WTC11 (cell line): ENCODE measurements at regions not wholly inside any gene's neighbourhood (a gene's known extent, or its start where the extent isn't known, plus 50 kb on each side); places are given as distances from the start of the nearest gene placed in this dataset.
A peak's percentile ranks its signal among the peaks of the same experiment; 100 is the strongest.

Source experiments
- ATAC-seq: fragments of 200-7000 bp; cut with Tn5 transposase; 2 replicates; pipeline ENCODE4 v1.10.0; 2021; ENCODE audit warnings: mild to moderate bottlenecking, moderate library complexity
- CTCF ChIA-PET: fragments of 300-600 bp; sonication (Branson Sonifier 250); formaldehyde crosslinking; loops from one replicate; lab custom pipeline; 2021; ENCODE audit warnings: antibody characterized with exemption; lab: Charles Lee
- POLR2A ChIA-PET: fragments of 350-600 bp; sonication (Branson Sonifier 250); formaldehyde crosslinking; loops from one replicate; lab custom pipeline; 2021; ENCODE audit warnings: antibody characterized with exemption; lab: Charles Lee
- DNase-seq: peaks from one replicate; pipeline ENCODE4 v3.0.0; 2021; ENCODE audit warnings: low spot score
- H3K27ac Mint-ChIP-seq: 2 replicates; pipeline ENCODE4 v1.8.0; 2021; ENCODE audit warnings: mixed read lengths
- H3K27me3 Mint-ChIP-seq: 2 replicates; pipeline ENCODE4 v1.8.0; 2021; ENCODE audit warnings: low read depth, mild to moderate bottlenecking, moderate library complexity, mixed read lengths
- H3K36me3 Mint-ChIP-seq: 2 replicates; pipeline ENCODE4 v1.8.0; 2021; ENCODE audit warnings: mixed read lengths
- H3K4me1 Mint-ChIP-seq: 2 replicates; pipeline ENCODE4 v1.8.0; 2022; ENCODE audit warnings: mixed read lengths
- H3K4me3 Mint-ChIP-seq: 2 replicates; pipeline ENCODE4 v1.8.0; 2021; ENCODE audit warnings: mild to moderate bottlenecking, moderate library complexity, mixed read lengths
- H3K9me3 Mint-ChIP-seq: 2 replicates; pipeline ENCODE4 v1.8.0; 2021; ENCODE audit warnings: mixed read lengths
- FOXJ3 ChIP-seq: sonication (generic); formaldehyde crosslinking; IDR thresholded peaks from 2 replicates; pipeline ENCODE4 v1.9.0; 2021; ENCODE audit warnings: missing genetic modification reagents, mild to moderate bottlenecking, borderline replicate concordance
- FOXK1 ChIP-seq: sonication (generic); formaldehyde crosslinking; IDR thresholded peaks from 2 replicates; pipeline ENCODE4 v1.8.0; 2022; ENCODE audit warnings: mild to moderate bottlenecking, moderate library complexity, missing genetic modification reagents
- IRF2 ChIP-seq: sonication (generic); formaldehyde crosslinking; IDR thresholded peaks from 2 replicates; pipeline ENCODE4 v1.8.0; 2022; ENCODE audit warnings: low read depth, missing genetic modification reagents, borderline replicate concordance
- JAZF1 ChIP-seq: fragments of 250-450 bp; sonication (Bioruptor Pico); IDR thresholded peaks from 2 replicates; pipeline ENCODE4 v1.9.0; 2021; ENCODE audit warnings: moderate library complexity, mild to moderate bottlenecking, inconsistent platforms
- JUN ChIP-seq: sonication (generic); formaldehyde crosslinking; IDR thresholded peaks from 2 replicates; pipeline ENCODE4 v1.8.0; 2023; ENCODE audit warnings: mild to moderate bottlenecking, missing genetic modification reagents
- MXD4 ChIP-seq: fragments of 250-450 bp; sonication (Bioruptor Pico); IDR thresholded peaks from 2 replicates; pipeline ENCODE4 v1.8.0; 2021; ENCODE audit warnings: mild to moderate bottlenecking, moderate library complexity, borderline replicate concordance
- NR1H2 ChIP-seq: sonication (generic); formaldehyde crosslinking; IDR thresholded peaks from 2 replicates; pipeline ENCODE4 v1.9.0; 2021; ENCODE audit warnings: mild to moderate bottlenecking, moderate library complexity, missing genetic modification reagents
- OVOL2 ChIP-seq: fragments of 250-450 bp; sonication (Bioruptor Pico); IDR thresholded peaks from 2 replicates; pipeline ENCODE4 v1.9.0; 2021; ENCODE audit warnings: mild to moderate bottlenecking, borderline replicate concordance
- RORB ChIP-seq: fragments of 250-450 bp; sonication (Bioruptor Pico); IDR thresholded peaks from 2 replicates; pipeline ENCODE4 v1.9.0; 2021; ENCODE audit warnings: mild to moderate bottlenecking
- SP1 ChIP-seq: sonication (generic); formaldehyde crosslinking; conservative IDR thresholded peaks from 2 replicates; pipeline ENCODE4 v1.8.1; 2022; ENCODE audit warnings: missing genetic modification reagents
- TEAD1 ChIP-seq: sonication (generic); formaldehyde crosslinking; IDR thresholded peaks from 2 replicates; pipeline ENCODE4 v1.8.0; 2022; ENCODE audit warnings: mild to moderate bottlenecking, missing genetic modification reagents
- TP53 ChIP-seq: sonication (generic); formaldehyde crosslinking; IDR thresholded peaks from 2 replicates; pipeline ENCODE4 v1.8.1; 2023; ENCODE audit warnings: mild to moderate bottlenecking, missing genetic modification reagents
- ZNF121 ChIP-seq: sonication (generic); formaldehyde crosslinking; IDR thresholded peaks from 2 replicates; pipeline ENCODE4 v1.8.0; 2023; ENCODE audit warnings: missing genetic modification reagents
- ZNF423 ChIP-seq: fragments of 250-450 bp; sonication (Bioruptor Pico); IDR thresholded peaks from 2 replicates; pipeline ENCODE4 v2.1.2; 2022; ENCODE audit warnings: mild to moderate bottlenecking, moderate library complexity
- TF ChIP-seq, protein P1 (sequence below): sonication (generic); formaldehyde crosslinking; conservative IDR thresholded peaks from 2 replicates; pipeline ENCODE4 v1.8.1; 2023; ENCODE audit warnings: mild to moderate bottlenecking, low read depth, missing genetic modification reagents, moderate library complexity
- TF ChIP-seq, protein P2 (sequence below): sonication (generic); formaldehyde crosslinking; IDR thresholded peaks from 2 replicates; pipeline ENCODE4 v1.8.0; 2022; ENCODE audit warnings: mild to moderate bottlenecking, missing genetic modification reagents
- TF ChIP-seq, protein P3 (sequence below): sonication (generic); formaldehyde crosslinking; IDR thresholded peaks from 2 replicates; pipeline ENCODE4 v1.8.1; 2022; ENCODE audit warnings: low read depth, missing genetic modification reagents, borderline replicate concordance
- TF ChIP-seq, protein P4 (sequence below): fragments of 250-450 bp; sonication (Bioruptor Pico); IDR thresholded peaks from 2 replicates; pipeline ENCODE4 v1.9.0; 2021; ENCODE audit warnings: moderate library complexity, mild to moderate bottlenecking, inconsistent platforms, borderline replicate concordance
- TF ChIP-seq, protein P5 (sequence below): fragments of 250-450 bp; sonication (Bioruptor Pico); IDR thresholded peaks from 2 replicates; pipeline ENCODE4 v1.9.0; 2021; ENCODE audit warnings: mild to moderate bottlenecking
- TF ChIP-seq, protein P6 (sequence below): fragments of 200-600 bp; IDR thresholded peaks from 2 replicates; pipeline ENCODE4 v1.8.0; 2022; ENCODE audit warnings: antibody characterized with exemption
- TF ChIP-seq, protein P7 (sequence below): fragments of 250-450 bp; sonication (Bioruptor Pico); IDR thresholded peaks from 2 replicates; pipeline ENCODE4 v2.1.2; 2022; ENCODE audit warnings: mild to moderate bottlenecking, moderate library complexity

DNA sequence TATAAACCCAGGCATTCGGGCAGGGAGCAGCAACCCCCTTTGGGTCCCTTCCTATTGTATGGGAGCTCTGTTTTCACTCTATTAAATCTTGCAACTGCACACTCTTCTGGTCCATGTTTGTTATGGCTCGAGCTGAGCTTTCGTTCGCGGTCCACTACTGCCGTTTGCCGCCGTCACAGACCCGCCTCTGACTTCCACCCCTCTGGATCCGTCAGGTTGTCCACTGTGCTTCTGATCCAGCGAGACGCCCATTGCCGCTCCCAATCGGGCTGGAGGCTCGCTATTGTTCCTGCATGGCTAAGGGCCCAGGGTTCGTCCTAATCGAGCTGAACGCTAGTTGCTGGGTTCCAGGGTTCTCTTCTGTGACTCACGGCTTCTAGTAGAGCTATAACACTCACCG is 111.3 kb downstream of the TMEM170B start:
- H3K4me1 Mint-ChIP-seq = peaks cover 58% of the 10 kb centered on the region
- POLR2A ChIA-PET = interaction anchor here (0.6 kb wide), 1 partner anchor 9 kb away, joined by 3 read pairs; no protein-coding TSS in a partner anchor
- CTCF ChIA-PET = interaction anchor here (1.0 kb wide), 1 partner anchor 638 kb away, joined by 3 read pairs; no protein-coding TSS in a partner anchor

DNA sequence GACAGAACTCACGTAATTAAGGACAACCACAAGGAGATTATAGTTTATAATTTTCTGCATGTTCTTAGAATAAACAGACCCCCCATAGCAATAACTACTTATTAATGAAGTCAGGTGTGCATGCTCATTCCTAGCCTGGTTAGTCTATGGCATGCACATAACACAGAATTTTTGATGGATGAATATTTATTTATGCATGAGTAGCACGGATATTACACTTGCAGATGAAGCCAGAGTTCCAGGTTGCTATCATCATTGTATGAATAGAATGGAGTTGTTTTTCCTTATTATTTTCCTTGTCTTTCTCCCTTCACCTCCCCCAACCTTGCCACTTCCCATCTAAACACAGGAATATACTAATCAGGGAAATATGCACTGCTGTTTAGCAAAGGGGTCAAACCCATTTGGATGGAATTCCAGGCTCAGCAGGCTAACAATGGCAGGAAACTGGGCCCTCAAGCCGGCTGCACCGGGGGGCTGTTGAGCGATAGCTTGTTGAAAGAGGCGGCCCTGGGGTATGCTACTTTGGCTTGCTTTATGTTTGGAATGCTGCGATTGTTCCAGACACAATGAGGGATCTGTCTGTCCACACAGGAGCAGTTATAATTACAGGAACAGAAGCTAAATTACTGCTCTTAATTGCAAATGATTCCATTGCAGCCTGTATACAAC is 112.6 kb downstream of the TMEM170B start:
- Mint-ChIP-seq H3K27me3 (no peaks in the 10 kb centered on the region), H3K4me3 (peak overlapping the region; percentile 10; the same call in 1 of the 2 replicates), H3K4me1 (peaks cover 67% of the 10 kb centered on the region), H3K9me3 (peaks cover 21% of the 10 kb centered on the region), H3K27ac (peak overlapping the region; percentile 98), H3K36me3 (peaks cover 26% of the 10 kb centered on the region)
- ChIA-PET CTCF (interaction anchor here (0.6 to 1.6 kb wide), 4 partner anchors 55 to 640 kb away, joined by 3 to 4 read pairs (median 4); partner anchors contain the start of gene EDN1), POLR2A (interaction anchor here (0.6 to 0.7 kb wide), 2 partner anchors 292 to 608 kb away, joined by 3 to 11 read pairs; no protein-coding TSS in a partner anchor)
- ATAC-seq (peak; percentile 91), DNase-seq (peak; percentile 71)
- no peak for TF ChIP-seq JAZF1 (CRISPR knock-in tag)
- TF ChIP-seq, protein P1, sequence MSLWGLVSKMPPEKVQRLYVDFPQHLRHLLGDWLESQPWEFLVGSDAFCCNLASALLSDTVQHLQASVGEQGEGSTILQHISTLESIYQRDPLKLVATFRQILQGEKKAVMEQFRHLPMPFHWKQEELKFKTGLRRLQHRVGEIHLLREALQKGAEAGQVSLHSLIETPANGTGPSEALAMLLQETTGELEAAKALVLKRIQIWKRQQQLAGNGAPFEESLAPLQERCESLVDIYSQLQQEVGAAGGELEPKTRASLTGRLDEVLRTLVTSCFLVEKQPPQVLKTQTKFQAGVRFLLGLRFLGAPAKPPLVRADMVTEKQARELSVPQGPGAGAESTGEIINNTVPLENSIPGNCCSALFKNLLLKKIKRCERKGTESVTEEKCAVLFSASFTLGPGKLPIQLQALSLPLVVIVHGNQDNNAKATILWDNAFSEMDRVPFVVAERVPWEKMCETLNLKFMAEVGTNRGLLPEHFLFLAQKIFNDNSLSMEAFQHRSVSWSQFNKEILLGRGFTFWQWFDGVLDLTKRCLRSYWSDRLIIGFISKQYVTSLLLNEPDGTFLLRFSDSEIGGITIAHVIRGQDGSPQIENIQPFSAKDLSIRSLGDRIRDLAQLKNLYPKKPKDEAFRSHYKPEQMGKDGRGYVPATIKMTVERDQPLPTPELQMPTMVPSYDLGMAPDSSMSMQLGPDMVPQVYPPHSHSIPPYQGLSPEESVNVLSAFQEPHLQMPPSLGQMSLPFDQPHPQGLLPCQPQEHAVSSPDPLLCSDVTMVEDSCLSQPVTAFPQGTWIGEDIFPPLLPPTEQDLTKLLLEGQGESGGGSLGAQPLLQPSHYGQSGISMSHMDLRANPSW (CRISPR knock-in tag) = no peak
- TF ChIP-seq JUN (CRISPR knock-in tag) = no peak; the same call in 1 of the 2 replicates
- peak; percentile 74 for TF ChIP-seq SP1 (CRISPR knock-in tag)
- no peak for TF ChIP-seq MXD4
- TF ChIP-seq IRF2 = no peak
- TF ChIP-seq, protein P2, sequence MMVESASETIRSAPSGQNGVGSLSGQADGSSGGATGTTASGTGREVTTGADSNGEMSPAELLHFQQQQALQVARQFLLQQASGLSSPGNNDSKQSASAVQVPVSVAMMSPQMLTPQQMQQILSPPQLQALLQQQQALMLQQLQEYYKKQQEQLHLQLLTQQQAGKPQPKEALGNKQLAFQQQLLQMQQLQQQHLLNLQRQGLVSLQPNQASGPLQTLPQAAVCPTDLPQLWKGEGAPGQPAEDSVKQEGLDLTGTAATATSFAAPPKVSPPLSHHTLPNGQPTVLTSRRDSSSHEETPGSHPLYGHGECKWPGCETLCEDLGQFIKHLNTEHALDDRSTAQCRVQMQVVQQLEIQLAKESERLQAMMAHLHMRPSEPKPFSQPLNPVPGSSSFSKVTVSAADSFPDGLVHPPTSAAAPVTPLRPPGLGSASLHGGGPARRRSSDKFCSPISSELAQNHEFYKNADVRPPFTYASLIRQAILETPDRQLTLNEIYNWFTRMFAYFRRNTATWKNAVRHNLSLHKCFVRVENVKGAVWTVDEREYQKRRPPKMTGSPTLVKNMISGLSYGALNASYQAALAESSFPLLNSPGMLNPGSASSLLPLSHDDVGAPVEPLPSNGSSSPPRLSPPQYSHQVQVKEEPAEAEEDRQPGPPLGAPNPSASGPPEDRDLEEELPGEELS (CRISPR knock-in tag) = peak; percentile 77; the same call in 1 of the 2 replicates
- peak; percentile 99 for TF ChIP-seq TEAD1 (CRISPR knock-in tag)
- TF ChIP-seq, protein P3, sequence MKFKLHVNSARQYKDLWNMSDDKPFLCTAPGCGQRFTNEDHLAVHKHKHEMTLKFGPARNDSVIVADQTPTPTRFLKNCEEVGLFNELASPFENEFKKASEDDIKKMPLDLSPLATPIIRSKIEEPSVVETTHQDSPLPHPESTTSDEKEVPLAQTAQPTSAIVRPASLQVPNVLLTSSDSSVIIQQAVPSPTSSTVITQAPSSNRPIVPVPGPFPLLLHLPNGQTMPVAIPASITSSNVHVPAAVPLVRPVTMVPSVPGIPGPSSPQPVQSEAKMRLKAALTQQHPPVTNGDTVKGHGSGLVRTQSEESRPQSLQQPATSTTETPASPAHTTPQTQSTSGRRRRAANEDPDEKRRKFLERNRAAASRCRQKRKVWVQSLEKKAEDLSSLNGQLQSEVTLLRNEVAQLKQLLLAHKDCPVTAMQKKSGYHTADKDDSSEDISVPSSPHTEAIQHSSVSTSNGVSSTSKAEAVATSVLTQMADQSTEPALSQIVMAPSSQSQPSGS = no peak
- TF ChIP-seq, protein P4, sequence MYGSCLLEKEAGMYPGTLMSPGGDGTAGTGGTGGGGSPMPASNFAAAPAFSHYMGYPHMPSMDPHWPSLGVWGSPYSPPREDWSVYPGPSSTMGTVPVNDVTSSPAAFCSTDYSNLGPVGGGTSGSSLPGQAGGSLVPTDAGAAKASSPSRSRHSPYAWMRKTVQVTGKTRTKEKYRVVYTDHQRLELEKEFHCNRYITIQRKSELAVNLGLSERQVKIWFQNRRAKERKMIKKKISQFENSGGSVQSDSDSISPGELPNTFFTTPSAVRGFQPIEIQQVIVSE (CRISPR knock-in tag) = no peak
- 0 out of 2 replicates have a peak, but pooled peaks have one; percentile 66 for TF ChIP-seq FOXJ3
- TF ChIP-seq TP53 (CRISPR knock-in tag) = 0 out of 2 replicates have a peak, but pooled peaks have one; percentile 37
- TF ChIP-seq ZNF423 (CRISPR knock-in tag) = peak; percentile 68
- TF ChIP-seq, protein P5, sequence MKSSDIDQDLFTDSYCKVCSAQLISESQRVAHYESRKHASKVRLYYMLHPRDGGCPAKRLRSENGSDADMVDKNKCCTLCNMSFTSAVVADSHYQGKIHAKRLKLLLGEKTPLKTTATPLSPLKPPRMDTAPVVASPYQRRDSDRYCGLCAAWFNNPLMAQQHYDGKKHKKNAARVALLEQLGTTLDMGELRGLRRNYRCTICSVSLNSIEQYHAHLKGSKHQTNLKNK (CRISPR knock-in tag) = no peak
- no peak for TF ChIP-seq ZNF121 (CRISPR knock-in tag)
- TF ChIP-seq, protein P6, sequence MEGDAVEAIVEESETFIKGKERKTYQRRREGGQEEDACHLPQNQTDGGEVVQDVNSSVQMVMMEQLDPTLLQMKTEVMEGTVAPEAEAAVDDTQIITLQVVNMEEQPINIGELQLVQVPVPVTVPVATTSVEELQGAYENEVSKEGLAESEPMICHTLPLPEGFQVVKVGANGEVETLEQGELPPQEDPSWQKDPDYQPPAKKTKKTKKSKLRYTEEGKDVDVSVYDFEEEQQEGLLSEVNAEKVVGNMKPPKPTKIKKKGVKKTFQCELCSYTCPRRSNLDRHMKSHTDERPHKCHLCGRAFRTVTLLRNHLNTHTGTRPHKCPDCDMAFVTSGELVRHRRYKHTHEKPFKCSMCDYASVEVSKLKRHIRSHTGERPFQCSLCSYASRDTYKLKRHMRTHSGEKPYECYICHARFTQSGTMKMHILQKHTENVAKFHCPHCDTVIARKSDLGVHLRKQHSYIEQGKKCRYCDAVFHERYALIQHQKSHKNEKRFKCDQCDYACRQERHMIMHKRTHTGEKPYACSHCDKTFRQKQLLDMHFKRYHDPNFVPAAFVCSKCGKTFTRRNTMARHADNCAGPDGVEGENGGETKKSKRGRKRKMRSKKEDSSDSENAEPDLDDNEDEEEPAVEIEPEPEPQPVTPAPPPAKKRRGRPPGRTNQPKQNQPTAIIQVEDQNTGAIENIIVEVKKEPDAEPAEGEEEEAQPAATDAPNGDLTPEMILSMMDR = no peak
- TF ChIP-seq NR1H2 = no peak
- TF ChIP-seq OVOL2 (CRISPR knock-in tag) = no peak
- peak; percentile 64; the same call in 1 of the 2 replicates for TF ChIP-seq FOXK1
- TF ChIP-seq, protein P7, sequence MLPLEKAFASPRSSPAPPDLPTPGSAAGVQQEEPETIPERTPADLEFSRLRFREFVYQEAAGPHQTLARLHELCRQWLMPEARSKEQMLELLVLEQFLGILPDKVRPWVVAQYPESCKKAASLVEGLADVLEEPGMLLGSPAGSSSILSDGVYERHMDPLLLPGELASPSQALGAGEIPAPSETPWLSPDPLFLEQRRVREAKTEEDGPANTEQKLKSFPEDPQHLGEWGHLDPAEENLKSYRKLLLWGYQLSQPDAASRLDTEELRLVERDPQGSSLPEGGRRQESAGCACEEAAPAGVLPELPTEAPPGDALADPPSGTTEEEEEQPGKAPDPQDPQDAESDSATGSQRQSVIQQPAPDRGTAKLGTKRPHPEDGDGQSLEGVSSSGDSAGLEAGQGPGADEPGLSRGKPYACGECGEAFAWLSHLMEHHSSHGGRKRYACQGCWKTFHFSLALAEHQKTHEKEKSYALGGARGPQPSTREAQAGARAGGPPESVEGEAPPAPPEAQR (CRISPR knock-in tag) = 0 out of 2 replicates have a peak, but pooled peaks have one; percentile 71

More for the DNA sequence above, 111.3 kb downstream of the TMEM170B start:
- no peak overlapping the region for H3K27ac Mint-ChIP-seq
- no peak for DNase-seq
- peaks cover 26% of the 10 kb centered on the region for H3K36me3 Mint-ChIP-seq
- no peaks in the 10 kb centered on the region for H3K27me3 Mint-ChIP-seq
- ATAC-seq = no peak
- no peak overlapping the region for H3K4me3 Mint-ChIP-seq
- peaks cover 22% of the 10 kb centered on the region for H3K9me3 Mint-ChIP-seq
- no peak for TF ChIP-seq RORB (CRISPR knock-in tag)
